CD14-positive monocyte (primary cell): ENCODE measurements at regions not wholly inside any gene's neighbourhood (a gene's known extent, or its start where the extent isn't known, plus 50 kb on each side); places are given as distances from the start of the nearest gene placed in this dataset.

Source experiments
- DNase-seq, 3 donors: peaks; one replicate each; pipeline ENCODE4 v3.0.0-alpha.2; 2011 to 2022
- H2AFZ ChIP-seq: 2 replicates; pipeline ENCODE4 v1.6.0; 2012; ENCODE audit warnings: mild to moderate bottlenecking, low read depth, low read length, inconsistent platforms; ENCODE audit not compliant: insufficient read depth, poor library complexity, severe bottlenecking
- H3K27ac ChIP-seq, 2 donors: 1 replicate in 1 of 2; 2 replicates in 1 of 2; pipeline ENCODE4 v1.5.1; 2012 to 2013; ENCODE audit warnings: low read length in 2 of 2, control low read depth in 1 of 2, inconsistent platforms in 1 of 2, low read depth in 1 of 2, mild to moderate bottlenecking in 1 of 2
- H3K27me3 ChIP-seq, 2 donors: one replicate each; pipeline versions ENCODE4 v1.6.0 to v1.6.1; 2011 to 2013; ENCODE audit warnings: low read length in 2 of 2; ENCODE audit not compliant: control insufficient read depth in 2 of 2, insufficient read depth in 2 of 2
- H3K36me3 ChIP-seq, 2 donors: replicated peaks in 1 of 2; 1 replicate in 1 of 2; 2 replicates in 1 of 2; pipeline versions ENCODE4 v1.5.1 to v1.6.1; 2012 to 2013; ENCODE audit warnings: low read length in 2 of 2, control low read depth in 1 of 2, inconsistent platforms in 1 of 2, mild to moderate bottlenecking in 1 of 2; ENCODE audit not compliant: insufficient read depth in 2 of 2, control insufficient read depth in 1 of 2
- H3K4me1 ChIP-seq, 2 donors: 1 replicate in 1 of 2; 2 replicates in 1 of 2; pipeline versions ENCODE4 v1.5.1 to v1.6.1; 2012 to 2013; ENCODE audit warnings: low read length in 2 of 2, control low read depth in 1 of 2, inconsistent platforms in 1 of 2, mild to moderate bottlenecking in 1 of 2, moderate library complexity in 1 of 2; ENCODE audit not compliant: insufficient read depth in 2 of 2, control insufficient read depth in 1 of 2
- H3K4me2 ChIP-seq: replicated peaks from 2 replicates; pipeline ENCODE3; 2012; ENCODE audit warnings: low read length, moderate library complexity, mild to moderate bottlenecking; ENCODE audit not compliant: poor library complexity, severe bottlenecking; ENCODE audit errors: extremely low read depth
- H3K4me3 ChIP-seq, 3 experiments: fragments of 200-600 bp in 1 of 3; sonication (generic) in 1 of 3; replicated peaks in 1 of 3; 1 replicate in 2 of 3; 2 replicates in 1 of 3; pipeline ENCODE4 v1.5.1; 2011 to 2013; ENCODE audit warnings: low read length in 3 of 3, mild to moderate bottlenecking in 3 of 3, control low read depth in 2 of 3, low read depth in 2 of 3, inconsistent platforms in 1 of 3, moderate library complexity in 1 of 3
- H3K79me2 ChIP-seq: 2 replicates; pipeline ENCODE4 v1.6.0; 2012; ENCODE audit warnings: mild to moderate bottlenecking, control low read depth, inconsistent platforms, low read length, moderate library complexity; ENCODE audit not compliant: insufficient read depth
- H3K9ac ChIP-seq: 2 replicates; pipeline ENCODE4 v1.6.0; 2017; ENCODE audit warnings: low read length, mild to moderate bottlenecking; ENCODE audit not compliant: insufficient read depth, poor library complexity, severe bottlenecking
- H3K9me3 ChIP-seq, 2 donors: replicated peaks in 1 of 2; 1 replicate in 1 of 2; 2 replicates in 1 of 2; pipeline versions ENCODE4 v1.5.1 to v1.6.1; 2012 to 2013; ENCODE audit warnings: low read length in 2 of 2, control low read depth in 1 of 2; ENCODE audit not compliant: control insufficient read depth in 1 of 2, insufficient read depth in 1 of 2
- H4K20me1 ChIP-seq: 2 replicates; pipeline ENCODE4 v1.6.0; 2012; ENCODE audit warnings: mild to moderate bottlenecking, low read length, control low read depth, moderate library complexity; ENCODE audit not compliant: insufficient read depth
- H3K27ac Mint-ChIP-seq, 7 donors: one replicate each; pipeline ENCODE4 v1.8.0; 2020; ENCODE audit warnings: mild to moderate bottlenecking in 7 of 7, mixed read lengths in 7 of 7, moderate library complexity in 6 of 7, inconsistent platforms in 2 of 7
- H3K27me3 Mint-ChIP-seq, 3 donors: one replicate each; pipeline ENCODE4 v1.8.0; 2021 to 2022; ENCODE audit warnings: low read depth in 3 of 3, mild to moderate bottlenecking in 3 of 3, mixed read lengths in 3 of 3, moderate library complexity in 3 of 3, inconsistent platforms in 1 of 3
- H3K36me3 Mint-ChIP-seq, 2 donors: one replicate each; pipeline ENCODE4 v1.8.0; 2020; ENCODE audit warnings: mixed read lengths in 2 of 2, inconsistent platforms in 1 of 2, mild to moderate bottlenecking in 1 of 2
- H3K4me1 Mint-ChIP-seq: one replicate; pipeline ENCODE4 v1.8.0; 2020; ENCODE audit warnings: mild to moderate bottlenecking, mixed read lengths
- H3K4me3 Mint-ChIP-seq, 2 donors: one replicate each; pipeline ENCODE4 v1.8.0; 2020; ENCODE audit warnings: mild to moderate bottlenecking in 2 of 2, mixed read lengths in 2 of 2, moderate library complexity in 1 of 2
- H3K9me3 Mint-ChIP-seq, 7 donors: one replicate each; pipeline ENCODE4 v1.8.0; 2020 to 2022; ENCODE audit warnings: mixed read lengths in 7 of 7, mild to moderate bottlenecking in 6 of 7, moderate library complexity in 6 of 7, inconsistent platforms in 2 of 7
- WGBS: methylation state at CpG from one replicate; pipeline ENCODE4 v1.1.5; 2013; ENCODE audit warnings: missing lambda C conversion rate; ENCODE audit not compliant: insufficient coverage; 5-methylcytosine and 5-hydroxymethylcytosine counted together
- intact Hi-C, 2 donors: fragments of 100-400 bp; cut with micrococcal nuclease; formaldehyde crosslinking; loops; one replicate each; pipeline versions ENCODE4 v1.15.0 to v1.15.1; 2023
- TF ChIP-seq, protein P1 (sequence below): fragments of 200-600 bp; IDR thresholded peaks from one replicate; pipeline ENCODE4 v1.8.0; 2022; ENCODE audit warnings: antibody characterized with exemption, mild to moderate bottlenecking

DNA sequence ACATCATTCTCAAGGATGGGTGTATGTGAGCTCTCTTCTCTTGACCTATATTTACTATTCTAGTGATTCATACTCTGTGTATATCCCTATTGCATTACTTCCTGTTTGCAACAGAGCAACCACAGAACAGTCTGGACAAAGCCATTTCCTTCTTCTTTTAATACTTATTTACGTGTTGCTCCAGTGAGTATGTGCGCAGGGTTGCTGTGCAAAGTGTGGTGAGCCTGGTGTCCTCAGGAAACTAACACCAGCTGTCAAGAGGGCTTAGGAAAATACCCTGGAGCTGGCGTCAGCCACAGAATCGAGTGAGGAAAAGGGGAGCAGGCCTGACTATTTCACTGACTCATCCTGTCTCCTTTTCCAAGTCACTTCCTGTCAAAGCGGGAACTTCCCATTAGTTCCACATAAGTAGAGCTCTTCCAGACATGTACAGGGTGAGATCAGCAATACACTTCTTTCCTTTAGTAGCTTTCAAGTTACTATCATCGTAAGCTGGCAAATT, 214.1 kb upstream of the COPS8 start:
- WGBS = 0% methylated on average over 2 of the region's 6 CpGs
- Histone ChIP-seq H2AFZ (no peak overlapping the region), H3K27ac (peak overlapping the region; percentile 47 to 91), H3K36me3 (no peaks in the 10 kb centered on the region), H3K27me3 (peaks cover 19 to 29% of the 10 kb centered on the region in 2 donors), H3K9ac (peak overlapping the region; percentile 32), H3K4me1 (peaks cover 55 to 67% of the 10 kb centered on the region in 2 donors), H3K4me2 (peak overlapping the region; percentile 59), H3K4me3 (peak overlapping the region in 2 of 3 experiments; percentile 0 to 32), H3K79me2 (no peaks in the 10 kb centered on the region), H4K20me1 (no peaks in the 10 kb centered on the region), H3K9me3 (no peaks in the 10 kb centered on the region)
- peak; percentile 92 to 99 (median 99) for DNase-seq
- H3K27me3 Mint-ChIP-seq = peaks cover 26 to 37% (median 30%) of the 10 kb centered on the region in 3 donors
- intact Hi-C loops = loop anchor here (1.0 to 10.0 kb wide), 4 partner anchors 101 to 156 kb away; no protein-coding TSS in a partner anchor
- TF ChIP-seq, protein P1, sequence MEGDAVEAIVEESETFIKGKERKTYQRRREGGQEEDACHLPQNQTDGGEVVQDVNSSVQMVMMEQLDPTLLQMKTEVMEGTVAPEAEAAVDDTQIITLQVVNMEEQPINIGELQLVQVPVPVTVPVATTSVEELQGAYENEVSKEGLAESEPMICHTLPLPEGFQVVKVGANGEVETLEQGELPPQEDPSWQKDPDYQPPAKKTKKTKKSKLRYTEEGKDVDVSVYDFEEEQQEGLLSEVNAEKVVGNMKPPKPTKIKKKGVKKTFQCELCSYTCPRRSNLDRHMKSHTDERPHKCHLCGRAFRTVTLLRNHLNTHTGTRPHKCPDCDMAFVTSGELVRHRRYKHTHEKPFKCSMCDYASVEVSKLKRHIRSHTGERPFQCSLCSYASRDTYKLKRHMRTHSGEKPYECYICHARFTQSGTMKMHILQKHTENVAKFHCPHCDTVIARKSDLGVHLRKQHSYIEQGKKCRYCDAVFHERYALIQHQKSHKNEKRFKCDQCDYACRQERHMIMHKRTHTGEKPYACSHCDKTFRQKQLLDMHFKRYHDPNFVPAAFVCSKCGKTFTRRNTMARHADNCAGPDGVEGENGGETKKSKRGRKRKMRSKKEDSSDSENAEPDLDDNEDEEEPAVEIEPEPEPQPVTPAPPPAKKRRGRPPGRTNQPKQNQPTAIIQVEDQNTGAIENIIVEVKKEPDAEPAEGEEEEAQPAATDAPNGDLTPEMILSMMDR = no peak
- H3K36me3 Mint-ChIP-seq = peaks cover 3 to 15% of the 10 kb centered on the region in 2 donors
- peaks cover 75% of the 10 kb centered on the region for H3K4me1 Mint-ChIP-seq
- H3K4me3 Mint-ChIP-seq = peak overlapping the region; percentile 41 to 75
- H3K9me3 Mint-ChIP-seq = peaks cover 0 to 5% (median 2%) of the 10 kb centered on the region in 7 donors
- H3K27ac Mint-ChIP-seq = peak overlapping the region; percentile 91 to 97 (median 94)

DNA sequence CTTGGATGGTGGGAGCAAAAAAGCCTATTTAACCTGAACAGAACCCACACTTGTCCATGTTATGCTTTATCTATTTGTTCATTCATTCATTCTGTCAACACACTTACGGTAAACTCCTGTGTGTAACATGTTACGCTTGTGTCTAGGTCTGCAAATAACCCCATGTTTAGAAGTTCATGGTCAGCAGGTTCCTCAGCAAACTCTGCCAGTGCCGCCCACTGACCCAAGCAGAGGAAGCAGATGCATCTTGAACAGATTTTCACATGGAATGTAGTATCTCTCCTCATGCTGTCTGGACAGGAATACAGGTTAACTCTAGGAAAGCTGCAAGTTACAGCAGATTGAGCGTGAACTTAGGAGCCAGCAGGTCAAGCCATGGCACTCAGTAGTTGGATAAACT, 213.7 kb upstream of the COPS8 start:
- Histone ChIP-seq H3K27me3 (peaks cover 19 to 29% of the 10 kb centered on the region in 2 donors), H4K20me1 (no peaks in the 10 kb centered on the region), H3K9ac (peak overlapping the region; percentile 32), H3K4me3 (peak overlapping the region; percentile 0 to 32 (median 12)), H3K4me1 (peaks cover 51 to 62% of the 10 kb centered on the region in 2 donors), H3K36me3 (no peaks in the 10 kb centered on the region), H3K79me2 (no peaks in the 10 kb centered on the region), H2AFZ (no peak overlapping the region), H3K9me3 (no peaks in the 10 kb centered on the region), H3K4me2 (peak overlapping the region; percentile 59), H3K27ac (peak overlapping the region; percentile 47 to 91)
- Mint-ChIP-seq H3K4me1 (peaks cover 71% of the 10 kb centered on the region), H3K27me3 (peaks cover 28 to 36% (median 32%) of the 10 kb centered on the region in 3 donors), H3K27ac (peak overlapping the region; percentile 91 to 97 (median 94)), H3K4me3 (peak overlapping the region; percentile 41 to 75), H3K9me3 (peaks cover 0 to 5% (median 2%) of the 10 kb centered on the region in 7 donors), H3K36me3 (peaks cover 3 to 15% of the 10 kb centered on the region in 2 donors)
- intact Hi-C loops = loop anchor here (5.0 to 10.0 kb wide), 3 partner anchors 100 to 155 kb away; no protein-coding TSS in a partner anchor
- peak in 1 of 3 donors; percentile 55 for DNase-seq
- 57% methylated on average over 2 of the region's 4 CpGs for WGBS
- TF ChIP-seq, protein P1 = no peak
